IPS-20b (cell line): ENCODE measurements at regions not wholly inside any gene's neighbourhood (a gene's known extent, or its start where the extent isn't known, plus 50 kb on each side); places are given as distances from the start of the nearest gene placed in this dataset.

Source experiments
- H3K27ac ChIP-seq: one replicate; pipeline ENCODE4 v1.5.1; 2013; ENCODE audit warnings: low read length
- H3K27me3 ChIP-seq: 2 replicates; pipeline ENCODE4 v1.6.1; 2013; ENCODE audit warnings: mild to moderate bottlenecking, low read length, inconsistent platforms; ENCODE audit not compliant: insufficient read depth
- H3K36me3 ChIP-seq: 2 replicates; pipeline ENCODE4 v1.6.1; 2013; ENCODE audit warnings: low read depth, mild to moderate bottlenecking, inconsistent platforms, low read length, moderate library complexity; ENCODE audit not compliant: insufficient read depth
- H3K4me1 ChIP-seq: 2 replicates; pipeline ENCODE4 v1.6.1; 2013; ENCODE audit warnings: mild to moderate bottlenecking, control low read depth, inconsistent platforms, low read length, moderate library complexity; ENCODE audit not compliant: insufficient read depth
- H3K4me3 ChIP-seq: 2 replicates; pipeline ENCODE4 v1.5.1; 2013; ENCODE audit warnings: mild to moderate bottlenecking, low read length, inconsistent platforms
- H3K9ac ChIP-seq: 2 replicates; pipeline ENCODE4 v1.6.1; 2013; ENCODE audit warnings: low read depth, mild to moderate bottlenecking, inconsistent platforms, low read length, moderate library complexity
- H3K9me3 ChIP-seq: 2 replicates; pipeline ENCODE4 v1.6.1; 2013; ENCODE audit warnings: mild to moderate bottlenecking, low read depth, low read length, inconsistent platforms; ENCODE audit not compliant: insufficient read depth

GRCh38 chr13:73754727-73755292 is 379.4 kb downstream of the KLF12 start:
- Histone ChIP-seq H3K4me3 (no peak overlapping the region), H3K9me3 (no peaks in the 10 kb centered on the region), H3K4me1 (peaks cover 10% of the 10 kb centered on the region; the same call in 1 of the 2 replicates), H3K9ac (no peak overlapping the region), H3K27ac (no peak overlapping the region), H3K36me3 (no peaks in the 10 kb centered on the region), H3K27me3 (no peaks in the 10 kb centered on the region)

- Histone ChIP-seq H3K9ac (no peak overlapping the region), H3K4me1 (peaks cover 10% of the 10 kb centered on the region; the same call in 1 of the 2 replicates), H3K27ac (no peak overlapping the region), H3K36me3 (no peaks in the 10 kb centered on the region), H3K9me3 (no peaks in the 10 kb centered on the region), H3K27me3 (no peaks in the 10 kb centered on the region), H3K4me3 (no peak overlapping the region)
Measured at GRCh38 chr13:73754241-73754640, 380.0 kb downstream of the KLF12 start.

GRCh38 chr13:73751290-73751689 is 382.9 kb downstream of the KLF12 start:
- no peaks in the 10 kb centered on the region for H3K27me3 ChIP-seq
- H3K4me3 ChIP-seq, result no peak overlapping the region
- H3K9ac ChIP-seq, result no peak overlapping the region
- H3K4me1 ChIP-seq, result peaks cover 10% of the 10 kb centered on the region; the same call in 1 of the 2 replicates
- H3K27ac ChIP-seq, result no peak overlapping the region
- no peaks in the 10 kb centered on the region for H3K36me3 ChIP-seq
- H3K9me3 ChIP-seq, result peaks cover 8% of the 10 kb centered on the region

DNA sequence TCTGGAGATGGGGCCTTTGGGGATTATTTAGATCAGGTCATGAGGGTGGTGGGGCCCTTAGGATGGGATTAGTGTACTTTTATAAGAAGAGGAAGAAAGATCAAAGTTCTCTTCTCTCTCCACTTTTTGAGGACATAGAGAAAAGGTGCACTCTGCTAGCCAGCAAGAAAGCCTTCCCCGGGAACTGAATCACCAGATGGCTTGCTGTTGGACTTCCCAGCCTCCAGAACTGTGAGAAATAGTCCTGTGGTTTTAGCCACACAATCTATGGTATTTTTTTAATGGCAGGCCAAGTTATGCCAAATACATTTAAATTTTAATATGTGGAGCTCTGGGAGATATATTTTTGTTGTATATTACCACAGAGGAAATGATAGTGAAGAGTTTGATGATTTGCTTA is 385.8 kb downstream of the KLF12 start:
- Histone ChIP-seq H3K36me3 (no peaks in the 10 kb centered on the region), H3K9ac (no peak overlapping the region)

GRCh38 chr13:73745190-73745589 is 389.0 kb downstream of the KLF12 start:
- H3K9me3 ChIP-seq, result peaks cover 8% of the 10 kb centered on the region
- H3K27me3 ChIP-seq, result no peaks in the 10 kb centered on the region
- H3K36me3 ChIP-seq, result no peaks in the 10 kb centered on the region
- H3K9ac ChIP-seq, result no peak overlapping the region
- H3K4me3 ChIP-seq, result no peak overlapping the region
- no peak overlapping the region for H3K27ac ChIP-seq
- peaks cover 8% of the 10 kb centered on the region; the same call in 1 of the 2 replicates for H3K4me1 ChIP-seq

More for the DNA sequence above, 385.8 kb downstream of the KLF12 start:
- no peak overlapping the region for H3K4me3 ChIP-seq
- peaks cover 8% of the 10 kb centered on the region for H3K9me3 ChIP-seq
- H3K27ac ChIP-seq, result no peak overlapping the region
- no peaks in the 10 kb centered on the region for H3K4me1 ChIP-seq
- H3K27me3 ChIP-seq, result no peaks in the 10 kb centered on the region

GRCh38 chr13:73742982-73743381 is 391.2 kb downstream of the KLF12 start:
- H3K36me3 ChIP-seq, result no peaks in the 10 kb centered on the region
- H3K9ac ChIP-seq, result no peak overlapping the region
- no peak overlapping the region for H3K4me3 ChIP-seq
- H3K27ac ChIP-seq, result no peak overlapping the region
- H3K4me1 ChIP-seq, result peaks cover 8% of the 10 kb centered on the region; the same call in 1 of the 2 replicates
- H3K9me3 ChIP-seq, result peaks cover 1% of the 10 kb centered on the region; the same call in 1 of the 2 replicates
- no peaks in the 10 kb centered on the region for H3K27me3 ChIP-seq

DNA sequence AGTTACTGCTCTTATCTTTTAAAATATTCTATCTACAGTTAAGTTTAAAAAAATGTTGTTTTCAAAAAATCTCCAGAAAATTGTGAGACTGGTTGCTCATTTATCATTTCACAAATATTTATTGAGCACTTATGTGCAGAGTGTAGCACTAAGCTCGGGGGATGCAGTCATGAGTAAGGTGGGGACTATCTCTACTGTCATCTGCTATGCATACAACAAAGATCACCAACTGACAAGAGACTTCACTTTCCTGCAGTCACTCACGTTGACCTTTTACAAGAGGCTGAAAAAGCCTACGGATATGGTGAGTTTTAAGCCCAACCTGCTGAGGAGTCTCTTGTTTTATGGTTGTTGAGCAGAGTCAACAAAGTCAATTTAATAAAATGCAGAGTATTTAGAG is 392.5 kb downstream of the KLF12 start:
- H3K27ac ChIP-seq, result no peak overlapping the region
- H3K36me3 ChIP-seq, result no peaks in the 10 kb centered on the region
- H3K4me3 ChIP-seq, result no peak overlapping the region
- peaks cover 8% of the 10 kb centered on the region; the same call in 1 of the 2 replicates for H3K4me1 ChIP-seq
- no peaks in the 10 kb centered on the region for H3K9me3 ChIP-seq
- no peaks in the 10 kb centered on the region for H3K27me3 ChIP-seq
- H3K9ac ChIP-seq, result no peak overlapping the region

DNA sequence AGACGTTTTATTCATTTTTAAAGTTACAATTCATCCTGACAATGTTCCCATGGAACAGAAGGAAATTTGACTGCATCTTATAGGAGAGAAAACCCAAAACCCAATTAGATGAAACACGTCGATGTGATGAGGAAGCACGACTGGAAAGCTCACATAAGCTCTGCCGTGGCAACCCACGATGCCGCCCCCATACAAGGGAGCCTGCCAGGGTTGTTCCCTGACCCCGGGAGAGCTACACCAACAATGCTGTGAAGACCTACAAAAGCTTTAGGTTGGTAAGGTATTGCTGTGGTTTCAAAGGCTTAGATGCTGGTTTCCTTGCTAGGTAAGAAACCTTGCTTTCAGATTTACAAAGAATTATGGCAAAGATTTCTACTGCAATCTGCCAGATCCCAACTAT is 393.1 kb downstream of the KLF12 start:
- Histone ChIP-seq H3K9me3 (no peaks in the 10 kb centered on the region), H3K36me3 (no peaks in the 10 kb centered on the region), H3K27me3 (no peaks in the 10 kb centered on the region), H3K4me3 (no peak overlapping the region), H3K4me1 (peaks cover 8% of the 10 kb centered on the region; the same call in 1 of the 2 replicates), H3K9ac (no peak overlapping the region), H3K27ac (no peak overlapping the region)

GRCh38 chr13:73740666-73741065 is 393.5 kb downstream of the KLF12 start:
- no peaks in the 10 kb centered on the region for H3K27me3 ChIP-seq
- no peaks in the 10 kb centered on the region for H3K36me3 ChIP-seq
- H3K27ac ChIP-seq, result no peak overlapping the region
- H3K4me3 ChIP-seq, result no peak overlapping the region
- H3K9me3 ChIP-seq, result no peaks in the 10 kb centered on the region
- peaks cover 8% of the 10 kb centered on the region; the same call in 1 of the 2 replicates for H3K4me1 ChIP-seq
- no peak overlapping the region for H3K9ac ChIP-seq

DNA sequence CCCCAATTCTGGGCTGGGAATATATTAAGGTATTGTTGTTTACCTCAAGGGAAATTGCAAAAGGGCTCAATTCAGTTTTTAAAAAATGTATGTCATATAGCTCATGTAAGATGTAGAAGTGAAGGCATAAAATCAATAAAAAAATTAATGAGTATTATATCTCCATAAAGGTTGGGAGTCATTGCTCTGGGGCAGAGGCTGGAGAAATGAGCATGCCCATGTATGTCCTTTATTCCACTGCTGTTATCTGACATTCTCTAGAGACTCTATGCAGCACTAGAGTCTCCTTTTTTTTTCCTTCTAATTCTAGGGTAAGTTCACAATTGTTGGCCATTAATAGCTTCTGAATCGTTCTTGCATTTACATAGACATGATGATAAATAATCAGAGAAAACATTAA is 394.8 kb downstream of the KLF12 start:
- no peak overlapping the region for H3K4me3 ChIP-seq
- no peak overlapping the region for H3K27ac ChIP-seq
- H3K9me3 ChIP-seq, result no peaks in the 10 kb centered on the region
- no peak overlapping the region for H3K9ac ChIP-seq
- H3K27me3 ChIP-seq, result no peaks in the 10 kb centered on the region
- H3K36me3 ChIP-seq, result no peaks in the 10 kb centered on the region
- peaks cover 8% of the 10 kb centered on the region; the same call in 1 of the 2 replicates for H3K4me1 ChIP-seq

GRCh38 chr13:73738626-73739025 is 395.6 kb downstream of the KLF12 start:
- H3K36me3 ChIP-seq, result no peaks in the 10 kb centered on the region
- no peak overlapping the region for H3K27ac ChIP-seq
- H3K9ac ChIP-seq, result no peak overlapping the region
- H3K4me1 ChIP-seq, result peaks cover 8% of the 10 kb centered on the region; the same call in 1 of the 2 replicates
- no peaks in the 10 kb centered on the region for H3K27me3 ChIP-seq
- no peak overlapping the region for H3K4me3 ChIP-seq
- H3K9me3 ChIP-seq, result no peaks in the 10 kb centered on the region

- Histone ChIP-seq H3K27me3 (no peaks in the 10 kb centered on the region), H3K27ac (no peak overlapping the region), H3K9me3 (no peaks in the 10 kb centered on the region), H3K36me3 (no peaks in the 10 kb centered on the region), H3K4me3 (no peak overlapping the region), H3K9ac (no peak overlapping the region), H3K4me1 (peaks cover 8% of the 10 kb centered on the region; the same call in 1 of the 2 replicates)
Measured at GRCh38 chr13:73737214-73737613, 397.0 kb downstream of the KLF12 start.
